Uterus (tissue), 3 donors: ENCODE measurements at regions not wholly inside any gene's neighbourhood (a gene's known extent, or its start where the extent isn't known, plus 50 kb on each side); places are given as distances from the start of the nearest gene placed in this dataset.

Experiments used
- DNase-seq, 2 donors: peaks; one replicate each; pipeline ENCODE4 v3.0.0-alpha.2; 2019 to 2020
- H3K27ac ChIP-seq, 2 donors: fragments of 200-600 bp; sonication (generic); 1 replicate in 1 of 2; 2 replicates in 1 of 2; pipeline ENCODE4 v1.5.1; 2016 to 2018
- H3K27me3 ChIP-seq, 2 donors: fragments of 200-600 bp; sonication (generic); one replicate each; pipeline ENCODE4 v1.5.1; 2018 to 2019; ENCODE audit warnings: control low read depth in 1 of 2
- H3K36me3 ChIP-seq, 2 donors: fragments of 200-600 bp; sonication (generic); one replicate each; pipeline ENCODE4 v1.5.1; 2019; ENCODE audit warnings: control low read depth in 1 of 2
- H3K4me1 ChIP-seq, 2 donors: fragments of 200-600 bp; sonication (generic); one replicate each; pipeline ENCODE4 v1.5.1; 2018 to 2019; ENCODE audit warnings: control low read depth in 1 of 2
- H3K4me3 ChIP-seq, 2 donors: fragments of 200-600 bp; sonication (generic); 1 replicate in 1 of 2; 2 replicates in 1 of 2; pipeline ENCODE4 v1.5.1; 2018 to 2019; ENCODE audit warnings: mild to moderate bottlenecking in 1 of 2
- H3K9me3 ChIP-seq, 2 donors: fragments of 200-600 bp; sonication (generic); one replicate each; pipeline ENCODE4 v1.5.1; 2019; ENCODE audit warnings: control low read depth in 1 of 2
- POLR2A ChIP-seq, 2 donors: fragments of 450-650 bp; IDR thresholded peaks; one replicate each; pipeline ENCODE4 v1.6.1; 2016; ENCODE audit warnings: antibody characterized with exemption in 2 of 2, mild to moderate bottlenecking in 1 of 2, moderate library complexity in 1 of 2
- intact Hi-C: fragments of 100-400 bp; cut with DNase I; formaldehyde crosslinking; loops from one replicate; pipeline ENCODE4 v1.15.1; 2023; ENCODE audit warnings: low total_unique reads
- TF ChIP-seq, protein P1 (sequence below), 4 experiments: fragments of 200-600 bp in 2 of 4; fragments of 450-650 bp in 2 of 4; sonication (generic) in 2 of 4; IDR thresholded peaks; one replicate each; pipeline ENCODE4 v1.5.1; 2016 to 2019; ENCODE audit warnings: antibody characterized with exemption in 4 of 4, mild to moderate bottlenecking in 2 of 4, moderate library complexity in 1 of 4
- donor health status: DM: yes; HTN: yes; CAD: no.

DNA sequence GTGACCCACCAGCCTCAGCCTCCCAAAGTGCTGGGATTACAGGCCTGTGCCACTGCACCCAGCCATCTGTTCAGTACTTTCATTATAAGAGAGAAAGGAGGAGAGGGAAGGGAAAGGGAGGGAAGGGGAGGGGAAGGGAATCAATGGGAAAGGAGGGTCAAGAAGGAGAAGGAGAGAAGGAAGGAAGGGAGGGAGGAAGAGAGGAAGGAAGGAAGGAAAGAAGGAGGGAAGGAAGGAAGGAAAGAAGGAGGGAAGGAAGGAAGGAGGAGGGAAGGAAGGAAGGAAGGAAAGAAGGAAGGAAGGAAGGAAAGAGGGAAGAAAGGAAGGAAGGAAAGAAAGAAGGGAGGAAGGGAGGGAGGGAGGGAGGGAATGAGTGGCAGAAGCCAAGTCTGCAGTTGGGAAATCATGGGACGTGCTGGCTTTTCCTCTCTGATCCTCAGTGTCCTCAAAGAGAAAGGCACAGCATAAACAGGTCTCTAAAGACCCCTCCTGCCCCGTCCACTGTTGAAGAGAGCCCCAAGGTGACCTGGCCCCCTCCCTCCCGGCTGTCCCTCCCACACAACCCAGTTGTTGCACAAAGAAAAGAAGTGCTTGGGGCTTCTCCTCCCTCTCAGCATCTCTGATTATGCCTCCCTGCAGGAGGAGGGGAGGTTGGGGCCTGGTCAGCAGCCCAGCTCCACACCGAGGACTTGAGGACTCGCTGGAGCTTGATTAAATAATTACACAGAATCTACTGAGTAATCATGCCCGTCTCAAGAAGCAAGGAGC is 69.1 kb upstream of the TOP1 start:
- no peaks in the 10 kb centered on the region for H3K27me3 ChIP-seq
- H3K36me3 ChIP-seq = no peaks in the 10 kb centered on the region
- no peaks in the 10 kb centered on the region for H3K4me1 ChIP-seq
- H3K27ac ChIP-seq = no peak overlapping the region
- no peak overlapping the region for H3K4me3 ChIP-seq
- intact Hi-C loops = no loop called here
- H3K9me3 ChIP-seq = no peaks in the 10 kb centered on the region
- no peak for DNase-seq
- TF ChIP-seq, protein P1, sequence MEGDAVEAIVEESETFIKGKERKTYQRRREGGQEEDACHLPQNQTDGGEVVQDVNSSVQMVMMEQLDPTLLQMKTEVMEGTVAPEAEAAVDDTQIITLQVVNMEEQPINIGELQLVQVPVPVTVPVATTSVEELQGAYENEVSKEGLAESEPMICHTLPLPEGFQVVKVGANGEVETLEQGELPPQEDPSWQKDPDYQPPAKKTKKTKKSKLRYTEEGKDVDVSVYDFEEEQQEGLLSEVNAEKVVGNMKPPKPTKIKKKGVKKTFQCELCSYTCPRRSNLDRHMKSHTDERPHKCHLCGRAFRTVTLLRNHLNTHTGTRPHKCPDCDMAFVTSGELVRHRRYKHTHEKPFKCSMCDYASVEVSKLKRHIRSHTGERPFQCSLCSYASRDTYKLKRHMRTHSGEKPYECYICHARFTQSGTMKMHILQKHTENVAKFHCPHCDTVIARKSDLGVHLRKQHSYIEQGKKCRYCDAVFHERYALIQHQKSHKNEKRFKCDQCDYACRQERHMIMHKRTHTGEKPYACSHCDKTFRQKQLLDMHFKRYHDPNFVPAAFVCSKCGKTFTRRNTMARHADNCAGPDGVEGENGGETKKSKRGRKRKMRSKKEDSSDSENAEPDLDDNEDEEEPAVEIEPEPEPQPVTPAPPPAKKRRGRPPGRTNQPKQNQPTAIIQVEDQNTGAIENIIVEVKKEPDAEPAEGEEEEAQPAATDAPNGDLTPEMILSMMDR (IDR thresholded peaks at IDR 0.05) = no peak
- no peak for TF ChIP-seq POLR2A (IDR thresholded peaks at IDR 0.05)

DNA sequence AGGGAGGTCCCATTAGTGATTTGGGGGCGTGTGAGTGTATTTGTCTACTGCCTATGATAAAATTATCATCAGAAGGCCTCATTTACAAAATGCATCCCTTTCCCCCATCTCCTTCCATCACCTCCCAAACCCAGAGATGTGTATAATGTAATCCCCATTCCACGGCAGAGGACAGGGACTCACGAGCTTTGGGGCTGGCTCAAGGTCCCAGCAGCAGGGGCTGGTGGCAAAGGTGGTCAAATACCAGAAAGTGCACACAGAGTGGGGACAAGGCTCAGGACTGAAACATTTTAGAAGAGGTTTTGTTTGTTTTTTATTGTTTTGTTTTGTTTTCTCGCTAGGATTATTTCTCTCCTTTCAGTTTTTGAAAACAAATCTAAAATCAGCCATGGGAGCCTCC is 68.5 kb upstream of the TOP1 start:
- Histone ChIP-seq H3K4me3 (no peak overlapping the region), H3K4me1 (no peaks in the 10 kb centered on the region), H3K9me3 (no peaks in the 10 kb centered on the region), H3K27me3 (no peaks in the 10 kb centered on the region), H3K27ac (no peak overlapping the region), H3K36me3 (no peaks in the 10 kb centered on the region)
- intact Hi-C loops = no loop called here
- DNase-seq = no peak
- TF ChIP-seq, protein P1 (IDR thresholded peaks at IDR 0.05) = no peak
- TF ChIP-seq POLR2A (IDR thresholded peaks at IDR 0.05) = no peak

DNA sequence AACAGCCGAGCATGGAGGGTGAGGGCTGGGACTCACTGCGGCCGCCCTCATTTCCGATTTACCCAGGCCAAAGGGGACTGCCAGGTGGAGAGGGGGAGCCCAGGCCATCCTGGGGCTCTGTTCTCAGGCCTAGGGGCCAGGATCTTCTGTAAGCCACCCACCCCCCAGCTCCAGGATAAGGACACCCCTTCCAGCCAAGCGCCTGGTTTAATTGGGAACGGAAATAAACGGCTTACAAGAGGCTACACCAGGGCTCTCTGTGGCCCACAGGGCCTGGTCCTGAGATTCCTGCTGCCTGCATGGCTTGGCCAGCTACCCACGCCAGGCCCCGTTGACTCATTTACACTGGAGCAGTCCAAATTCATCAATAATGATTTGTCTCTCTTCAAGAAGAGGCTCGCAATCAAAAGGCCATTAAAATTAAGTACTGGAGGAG is 68.1 kb upstream of the TOP1 start:
- intact Hi-C loops = no loop called here
- no peak for TF ChIP-seq POLR2A (IDR thresholded peaks at IDR 0.05)
- TF ChIP-seq, protein P1 (IDR thresholded peaks at IDR 0.05) = no peak
- no peaks in the 10 kb centered on the region for H3K4me1 ChIP-seq
- no peak overlapping the region for H3K27ac ChIP-seq
- H3K4me3 ChIP-seq = no peak overlapping the region
- DNase-seq = peak in 1 of 2 donors; percentile 31
- no peaks in the 10 kb centered on the region for H3K9me3 ChIP-seq
- H3K36me3 ChIP-seq = no peaks in the 10 kb centered on the region
- no peaks in the 10 kb centered on the region for H3K27me3 ChIP-seq

DNA sequence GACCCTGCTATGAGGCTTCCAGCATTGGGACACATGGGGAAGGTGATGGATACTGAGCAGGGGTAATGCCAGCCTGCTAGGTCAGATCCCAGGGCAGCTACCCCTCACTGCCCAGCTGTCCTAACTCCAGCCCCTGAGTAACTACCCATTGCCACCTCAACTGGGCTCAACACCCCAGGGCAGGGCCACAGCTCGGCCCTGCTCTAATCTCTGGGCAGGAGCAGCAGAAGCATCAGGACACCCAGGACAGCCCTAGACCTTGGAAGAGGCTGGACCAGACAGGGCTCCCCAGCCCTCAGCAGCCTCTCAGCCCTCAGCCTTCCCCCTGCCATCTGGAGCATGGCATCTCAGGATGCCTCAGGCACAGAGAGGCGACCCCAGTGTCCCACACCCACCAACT is 67.4 kb upstream of the TOP1 start:
- H3K4me3 ChIP-seq = no peak overlapping the region
- no peak overlapping the region for H3K27ac ChIP-seq
- H3K36me3 ChIP-seq = no peaks in the 10 kb centered on the region
- intact Hi-C loops = no loop called here
- no peak for DNase-seq
- H3K4me1 ChIP-seq = no peaks in the 10 kb centered on the region
- no peaks in the 10 kb centered on the region for H3K9me3 ChIP-seq
- H3K27me3 ChIP-seq = no peaks in the 10 kb centered on the region
- TF ChIP-seq, protein P1 (IDR thresholded peaks at IDR 0.05) = no peak
- no peak for TF ChIP-seq POLR2A (IDR thresholded peaks at IDR 0.05)

DNA sequence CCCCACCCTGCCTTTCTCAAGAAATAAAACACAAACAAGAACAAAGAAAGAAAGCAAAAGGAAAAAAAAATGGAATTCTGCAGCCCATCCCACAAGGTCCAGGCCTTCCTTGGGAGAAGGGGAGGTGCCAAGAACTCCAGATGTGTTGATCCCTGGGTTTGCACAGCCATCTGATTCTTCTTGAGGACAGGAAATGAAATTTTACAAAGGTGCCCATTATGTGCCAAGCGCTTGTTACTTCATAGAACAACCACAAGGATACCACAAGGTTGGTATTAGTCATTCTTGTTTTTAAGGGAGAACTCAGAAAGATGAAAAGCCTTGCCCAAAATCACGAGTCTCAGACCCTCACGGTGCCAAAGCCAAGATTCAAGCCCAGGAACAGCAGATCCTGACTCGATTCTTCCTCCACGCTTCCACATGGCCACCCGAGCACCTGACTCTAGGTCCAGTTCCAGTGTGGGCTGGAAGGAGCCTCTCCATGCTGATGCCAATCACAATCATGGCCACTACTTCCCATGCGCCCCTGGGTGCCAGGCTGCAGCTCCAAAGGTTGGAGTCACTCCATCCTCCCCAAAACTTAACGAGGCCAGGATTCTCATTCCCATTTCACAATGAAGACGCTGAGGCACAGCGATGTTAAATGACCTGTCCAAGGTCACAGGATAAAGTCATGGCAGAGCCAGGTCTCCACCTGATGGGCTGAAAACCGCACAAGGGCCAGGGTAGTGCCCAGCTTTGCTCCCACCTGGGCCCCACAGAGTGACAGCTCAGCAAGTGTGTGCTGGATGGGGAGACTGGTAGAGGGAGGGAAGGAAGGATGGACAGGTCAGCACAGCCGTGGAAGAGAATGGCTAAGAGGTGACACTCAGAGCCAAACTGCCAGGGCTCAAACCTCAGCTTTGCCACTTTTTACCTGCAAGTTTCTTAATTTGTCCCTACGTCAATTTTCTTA is 66.7 kb upstream of the TOP1 start:
- Histone ChIP-seq H3K27me3 (no peaks in the 10 kb centered on the region), H3K27ac (no peak overlapping the region), H3K4me1 (no peaks in the 10 kb centered on the region), H3K36me3 (no peaks in the 10 kb centered on the region), H3K4me3 (no peak overlapping the region), H3K9me3 (no peaks in the 10 kb centered on the region)
- DNase-seq = no peak
- no peak for TF ChIP-seq POLR2A (IDR thresholded peaks at IDR 0.05)
- TF ChIP-seq, protein P1 (IDR thresholded peaks at IDR 0.05) = no peak
- intact Hi-C loops = no loop called here
